Ammon's horn (tissue), 1 donor: ENCODE measurements at regions not wholly inside any gene's neighbourhood (a gene's known extent, or its start where the extent isn't known, plus 50 kb on each side); places are given as distances from the start of the nearest gene placed in this dataset.

Source experiments
- DNase-seq: peaks from one replicate; pipeline ENCODE4 v3.0.0-alpha.2; 2016; ENCODE audit warnings: low spot score

- no peak for DNase-seq
Observed at GRCh38 chr1:22264464-22265341, 121.8 kb upstream of the WNT4 start.

DNA sequence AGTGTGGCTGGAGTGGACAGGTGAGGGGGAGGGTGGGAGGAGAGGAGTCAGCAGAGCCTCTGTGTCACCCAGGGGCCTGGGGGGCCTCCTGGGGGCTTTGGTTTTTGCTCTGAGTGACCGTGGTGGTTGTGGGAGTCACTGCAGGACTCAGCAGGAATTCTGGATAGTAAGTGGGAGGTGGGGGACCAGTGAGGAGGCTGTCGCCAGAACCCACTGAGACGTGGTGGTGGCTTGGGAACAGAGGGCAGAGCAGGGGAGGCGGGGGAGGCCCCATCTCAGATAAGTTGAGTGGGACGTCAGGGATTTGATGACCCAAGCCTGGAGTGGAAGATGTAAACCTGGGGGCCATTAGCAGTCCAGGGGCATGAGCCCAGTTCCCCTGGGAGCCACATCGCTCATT lies 123.2 kb upstream of the WNT4 start:
- DNase-seq = no peak

DNA sequence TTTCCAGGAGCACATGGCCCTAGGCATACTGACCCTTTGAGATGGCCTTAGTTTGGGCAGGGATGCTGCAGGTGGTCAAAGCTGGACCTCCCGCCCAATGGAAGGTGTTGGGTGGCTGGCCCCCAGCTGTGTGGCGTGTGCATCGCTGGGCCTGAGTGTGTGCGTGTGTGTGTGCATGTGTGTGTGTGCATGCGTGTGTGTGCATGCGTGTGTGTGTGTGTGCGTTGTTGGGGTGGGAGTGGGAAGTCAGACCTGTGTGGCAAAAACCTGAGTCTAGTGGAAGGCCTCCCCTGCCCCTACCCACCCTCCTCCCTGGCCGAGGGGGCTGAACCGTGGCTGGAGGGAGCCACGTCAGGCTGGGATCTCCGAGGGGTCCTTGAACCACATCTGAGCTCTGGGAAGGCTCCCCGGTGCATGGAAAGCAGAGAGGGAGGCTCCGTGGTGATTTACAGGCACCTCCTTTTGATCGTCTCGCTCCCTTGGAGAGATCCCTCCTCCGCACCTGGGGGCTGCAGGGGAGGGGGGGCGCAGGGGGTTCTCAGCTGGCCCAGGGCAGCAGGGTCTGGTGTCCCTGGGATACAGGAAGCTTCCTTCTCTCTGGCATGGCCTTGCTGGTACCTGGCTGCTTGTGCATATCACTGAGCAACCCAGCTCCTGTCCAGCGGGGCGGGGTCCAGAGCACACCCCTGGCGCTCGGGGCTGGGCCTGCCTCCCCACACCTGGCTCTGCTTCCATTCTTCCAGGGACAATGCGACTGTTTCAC lies 124.7 kb upstream of the WNT4 start:
- DNase-seq = no peak

DNA sequence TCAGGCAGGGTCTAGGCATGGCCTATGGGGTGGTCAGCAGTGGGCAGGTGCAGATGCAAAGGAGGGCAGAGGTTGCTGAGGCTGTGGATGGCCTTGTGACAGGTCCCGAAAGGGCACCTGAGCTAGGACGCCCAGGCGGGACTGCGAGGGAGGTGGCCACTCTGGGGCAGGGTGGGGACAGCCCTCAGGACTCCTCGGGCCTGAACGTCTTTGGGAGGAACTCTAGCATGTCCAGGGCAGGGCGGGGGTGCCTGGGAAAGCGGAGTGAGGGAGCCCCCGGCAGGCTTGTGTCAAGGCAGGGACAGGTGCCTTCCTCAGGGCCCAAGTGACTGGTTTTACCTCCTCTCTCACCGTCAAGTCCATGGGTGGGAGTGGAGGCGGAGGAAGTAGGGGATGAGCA lies 125.4 kb upstream of the WNT4 start:
- no peak for DNase-seq

GRCh38 chr1:22271847-22272801 lies 129.2 kb upstream of the WNT4 start:
- no peak for DNase-seq

GRCh38 chr1:22273686-22274681 lies 131.1 kb upstream of the WNT4 start:
- DNase-seq = no peak

GRCh38 chr1:22275167-22275566 lies 132.3 kb upstream of the WNT4 start:
- DNase-seq = no peak

GRCh38 chr1:22275626-22276395 lies 132.9 kb upstream of the WNT4 start:
- peak; percentile 41 for DNase-seq

- no peak for DNase-seq
Observed at GRCh38 chr1:22276396-22276748, 133.5 kb upstream of the WNT4 start.

- DNase-seq = no peak
Observed at GRCh38 chr1:22277662-22278061, 134.8 kb upstream of the WNT4 start.

GRCh38 chr1:22279735-22280134 lies 136.8 kb upstream of the WNT4 start:
- no peak for DNase-seq

- no peak for DNase-seq
Observed at GRCh38 chr1:22280526-22280925, 137.6 kb upstream of the WNT4 start.

DNA sequence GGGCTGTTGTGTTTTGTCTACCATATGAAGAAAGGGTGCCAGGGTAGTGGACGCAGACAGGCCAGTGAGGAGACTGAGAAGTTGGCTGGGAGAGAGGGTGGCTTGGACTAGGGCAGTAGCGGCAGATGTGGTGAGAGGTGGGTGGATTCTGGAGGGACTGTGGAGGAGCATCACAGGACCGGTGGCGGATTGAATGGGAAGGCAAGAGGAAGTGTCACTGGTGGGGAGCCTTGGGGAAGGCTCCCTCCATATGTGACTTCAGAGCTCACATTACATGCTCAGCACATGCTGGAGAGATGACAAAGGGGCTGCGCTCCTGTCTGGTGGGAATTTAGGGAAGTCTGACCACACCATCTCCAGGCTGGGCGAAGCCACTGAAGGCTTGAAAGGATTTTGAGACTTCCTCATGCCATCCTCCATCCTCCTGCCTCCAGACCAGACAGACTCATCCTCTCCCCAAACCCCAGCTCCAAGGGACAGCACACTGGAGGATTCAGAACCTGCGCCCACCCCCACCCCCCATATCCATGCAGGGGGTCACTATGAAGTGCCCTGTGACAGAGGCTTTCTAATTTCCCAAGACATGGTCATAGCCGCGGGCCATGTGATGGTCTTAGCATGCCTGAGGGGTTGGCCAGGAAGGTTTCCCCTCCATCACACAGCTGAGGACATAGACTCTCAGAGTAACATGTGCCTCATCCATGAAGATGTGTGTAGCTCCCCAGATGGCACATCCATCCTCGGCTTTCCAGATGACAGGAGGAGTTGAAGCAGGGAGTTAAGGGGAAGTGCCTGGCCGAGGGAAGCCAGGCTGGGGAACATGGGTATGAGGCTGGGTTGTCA lies 138.8 kb upstream of the WNT4 start:
- DNase-seq = no peak

GRCh38 chr1:22282364-22282995 lies 139.6 kb upstream of the WNT4 start:
- no peak for DNase-seq

DNA sequence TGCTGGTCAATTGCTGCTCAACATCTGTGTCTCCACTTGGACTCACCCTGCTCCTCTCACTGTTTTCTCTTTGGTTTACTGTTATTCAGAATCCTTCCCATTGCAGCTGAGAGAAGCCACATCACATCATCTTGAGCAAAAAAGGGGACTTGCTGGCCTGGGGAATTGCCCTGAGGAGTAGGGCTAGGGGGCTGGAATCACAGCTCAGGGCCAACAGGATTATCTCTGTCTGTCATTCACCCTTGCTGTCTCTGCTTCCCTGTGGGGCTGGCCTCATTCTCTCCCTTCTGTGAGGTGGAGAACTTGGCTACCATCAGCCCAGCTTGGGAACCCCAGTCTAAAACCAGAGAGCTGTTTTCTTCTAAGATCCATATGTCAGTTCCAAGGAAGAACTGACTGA lies 140.7 kb upstream of the WNT4 start:
- no peak for DNase-seq

DNA sequence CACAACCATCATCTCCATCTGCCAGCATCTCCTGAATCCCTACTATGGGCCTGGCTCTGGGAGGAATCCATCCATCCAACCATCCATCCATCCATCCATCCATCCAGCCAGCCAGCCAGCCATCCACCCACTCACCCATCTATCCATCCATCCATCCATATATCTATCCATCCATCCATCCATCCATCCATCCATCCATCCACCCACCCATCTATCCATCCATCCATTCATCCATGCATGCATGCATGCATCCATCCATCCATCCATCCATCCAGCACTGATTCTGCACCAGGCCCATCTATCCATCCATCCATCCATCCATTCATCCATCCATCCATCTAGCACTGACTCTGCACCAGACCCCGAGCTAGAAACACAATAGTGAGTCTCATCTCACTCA lies 141.3 kb upstream of the WNT4 start:
- no peak for DNase-seq

DNA sequence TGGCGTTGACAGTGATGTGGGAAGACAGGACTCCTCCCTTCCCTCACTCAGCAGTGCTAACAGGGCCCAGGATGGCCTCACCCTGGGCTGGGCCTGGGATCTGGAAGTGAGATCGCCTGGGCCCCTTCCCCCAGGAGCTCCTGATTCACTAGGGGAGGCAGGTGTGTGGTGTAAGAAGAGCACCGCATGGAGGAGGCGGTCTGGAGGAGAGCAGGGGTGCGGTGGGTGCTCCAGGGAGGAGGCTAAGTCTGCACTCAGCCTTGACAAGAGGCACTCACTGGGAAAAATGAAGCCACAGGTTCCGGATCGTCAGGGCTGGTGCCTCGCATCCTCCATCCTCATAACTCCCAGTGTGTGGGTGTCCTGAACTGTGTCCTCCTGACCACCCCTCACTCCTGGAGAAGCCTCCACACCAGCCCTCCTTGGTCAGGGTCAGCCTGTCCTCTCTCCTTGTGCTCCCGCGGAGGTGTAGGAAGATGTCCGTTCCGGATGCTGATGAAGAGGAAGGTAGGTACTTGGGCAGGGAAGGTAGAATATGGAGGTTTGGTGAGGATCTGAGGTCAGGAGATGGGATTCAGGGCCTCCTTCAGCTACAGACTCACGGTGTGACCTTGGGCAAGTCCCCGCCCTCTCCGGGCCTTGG lies 142.1 kb upstream of the WNT4 start:
- DNase-seq = no peak
